ENCODE measurements at regions not wholly inside any gene's neighbourhood (a gene's known extent, or its start where the extent isn't known, plus 50 kb on each side); places are given as distances from the start of the nearest gene placed in this dataset.

DNA sequence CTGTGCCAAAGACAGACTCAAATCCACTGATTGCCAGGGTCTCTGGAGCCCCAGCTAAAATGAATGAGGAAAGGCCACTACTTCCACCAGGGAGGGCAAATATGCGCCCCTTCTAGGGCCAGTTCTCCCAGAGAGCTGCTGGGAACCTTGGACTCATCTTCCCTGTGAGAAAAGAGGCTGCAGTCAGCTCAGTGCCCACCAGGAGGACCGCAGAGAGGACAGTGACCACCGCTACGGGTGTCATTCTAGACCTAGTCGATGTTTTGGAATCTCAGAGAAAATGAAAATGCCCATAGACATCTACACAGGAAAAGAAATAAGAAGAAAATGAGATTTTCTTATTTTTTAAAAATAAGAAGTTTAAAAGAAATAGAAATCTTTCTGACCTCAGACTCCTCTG is 235.1 kb downstream of the UQCRFS1 start:
- no peak for DNase-seq (ENCODE audit: low read depth)

DNA sequence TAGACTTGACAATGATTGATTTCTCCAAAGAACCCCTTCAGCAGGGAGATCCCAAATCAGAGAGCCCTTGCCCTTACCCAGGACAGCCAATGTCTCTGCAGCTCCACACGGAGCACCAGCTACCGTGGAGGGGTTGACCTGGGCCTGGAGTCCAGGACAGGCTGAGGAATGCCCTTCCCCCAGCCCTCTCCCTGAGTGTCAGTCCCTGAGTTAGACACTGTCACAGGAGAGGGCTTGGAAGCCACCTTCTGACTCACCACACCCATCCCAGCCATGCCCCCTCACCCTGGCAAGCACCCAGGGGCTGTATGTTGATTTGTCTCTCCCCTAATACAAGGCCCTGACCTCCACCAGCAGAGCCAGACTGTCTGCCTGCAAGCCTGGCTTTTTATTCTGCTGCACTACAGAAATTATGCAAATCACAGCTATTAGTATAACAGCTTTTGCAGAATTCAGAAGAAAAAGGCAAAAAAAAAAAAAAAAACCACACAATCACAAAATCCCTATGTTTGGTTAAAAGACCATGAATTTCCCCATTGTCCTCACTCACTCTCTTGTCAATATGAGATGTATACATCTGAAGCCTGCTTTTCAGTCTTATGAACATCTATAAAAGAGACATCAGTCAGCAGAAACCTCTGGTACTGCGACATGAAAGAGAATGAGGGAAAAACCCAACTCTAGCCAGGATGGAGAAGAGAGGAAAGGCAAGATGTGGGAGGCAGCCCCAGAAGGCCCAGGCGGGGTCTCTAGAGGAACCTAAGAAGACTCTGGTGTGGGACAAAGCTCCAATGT is 240.7 kb downstream of the UQCRFS1 start:
- no peak for DNase-seq (ENCODE audit: low read depth)

DNA sequence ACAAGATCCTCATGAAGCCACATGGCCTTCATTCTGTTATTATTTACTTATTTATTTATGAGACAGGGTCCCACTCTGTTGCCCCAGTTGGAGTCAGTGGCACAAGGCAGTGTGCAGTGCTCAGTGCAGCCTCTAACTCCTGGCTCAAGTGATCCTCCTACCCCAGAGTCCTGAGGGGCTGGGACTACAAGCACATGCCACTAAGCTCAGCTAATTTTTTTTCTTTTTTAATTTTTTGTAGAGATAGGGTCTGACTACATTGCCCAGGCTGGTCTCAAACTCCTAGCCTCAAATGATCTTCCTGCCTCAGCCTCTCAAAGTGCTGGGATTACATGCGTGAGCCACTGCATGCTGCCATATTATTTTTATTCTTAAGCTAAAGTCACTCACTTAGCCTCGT is 241.4 kb downstream of the UQCRFS1 start:
- no peak for DNase-seq (ENCODE audit: low read depth)

DNA sequence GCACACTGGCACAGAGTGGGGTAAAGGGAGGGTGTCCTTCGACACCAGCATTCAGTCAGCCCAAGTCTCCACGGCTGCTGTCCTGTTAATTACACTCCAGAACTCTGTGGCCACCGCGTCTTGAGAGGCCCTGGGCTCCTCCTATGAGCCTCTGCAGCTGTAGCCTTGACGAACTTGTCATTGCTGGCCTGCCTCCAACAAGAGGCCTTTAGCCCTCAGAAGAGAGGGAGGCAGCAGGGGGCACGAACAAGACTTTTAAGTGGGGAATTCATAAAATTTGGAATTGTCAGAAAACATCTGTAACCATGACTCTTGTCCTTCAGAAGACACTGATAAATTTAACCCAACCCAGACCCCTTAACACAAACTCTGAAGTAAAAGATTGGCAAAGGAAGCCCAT is 241.9 kb downstream of the UQCRFS1 start:
- DNase-seq (ENCODE audit: low read depth), result no peak

DNA sequence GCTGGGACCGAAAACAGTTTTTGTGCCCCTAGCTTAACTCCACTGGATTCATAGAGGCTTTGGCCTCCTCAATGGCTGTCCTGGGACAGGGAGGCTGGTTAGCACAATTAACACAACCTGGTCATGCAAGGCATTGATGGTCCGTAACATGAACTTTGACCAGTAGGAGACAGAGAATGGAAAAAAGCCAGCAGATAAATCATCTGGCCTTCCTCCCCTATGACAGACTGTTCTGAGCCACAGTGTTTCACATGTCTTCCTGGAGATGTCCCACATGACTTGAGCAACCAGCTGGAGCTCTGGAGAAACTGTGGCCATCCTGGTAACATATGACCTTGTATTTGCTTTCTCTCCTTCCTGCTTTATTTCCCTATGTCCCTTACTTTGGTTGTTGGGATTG is 244.2 kb downstream of the UQCRFS1 start:
- DNase-seq (ENCODE audit: low read depth), result no peak

DNA sequence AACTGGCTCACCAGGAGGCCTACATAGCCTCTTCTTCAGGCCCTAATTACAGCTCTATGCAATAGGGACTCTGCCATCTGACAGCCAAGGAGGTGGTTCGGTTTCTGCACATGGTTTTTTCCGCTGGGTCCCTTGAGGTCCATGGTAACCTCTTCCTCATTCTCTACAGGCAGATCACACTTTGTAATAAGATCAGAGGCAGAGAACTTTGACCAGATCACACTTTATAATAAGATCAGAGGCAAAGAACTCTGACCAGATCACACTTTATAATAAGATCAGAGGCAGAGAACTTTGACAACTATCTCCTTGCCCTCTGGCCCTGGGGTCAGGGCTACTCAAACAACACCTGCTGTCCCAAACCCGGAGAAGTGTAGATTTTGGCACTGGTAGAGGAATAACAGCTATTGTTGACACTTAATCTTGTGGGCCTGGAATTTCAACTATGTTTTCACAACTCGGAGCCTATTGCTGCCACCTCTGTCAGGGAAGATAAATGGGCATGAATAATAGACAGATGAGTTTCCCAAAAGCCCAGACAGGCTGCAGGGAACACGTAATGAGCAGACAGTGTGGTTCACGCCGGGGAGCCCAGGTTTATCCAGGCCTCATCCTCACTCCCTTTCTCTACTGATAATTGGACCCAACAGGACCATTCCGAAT is 246.1 kb downstream of the UQCRFS1 start:
- no peak for DNase-seq (ENCODE audit: low read depth)

DNA sequence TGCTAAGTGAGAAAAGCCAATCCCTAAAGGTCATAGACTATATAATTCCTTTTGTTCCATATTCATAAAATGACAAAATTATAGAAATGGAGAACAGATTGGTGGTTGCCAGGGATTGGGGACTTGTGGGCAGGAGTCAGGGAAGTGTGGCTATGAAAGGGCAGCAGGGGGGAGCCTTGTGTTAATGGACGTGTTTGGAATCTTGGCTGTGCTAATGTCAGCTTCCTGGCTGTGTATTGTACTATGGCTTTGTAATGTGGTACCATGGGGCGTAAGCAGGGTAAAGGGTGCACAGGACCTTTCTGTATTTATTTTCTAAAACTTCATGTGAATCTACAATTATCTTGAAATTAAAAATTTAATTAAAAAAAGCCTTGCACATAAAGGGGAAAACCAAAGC is 248.5 kb downstream of the UQCRFS1 start:
- DNase-seq (ENCODE audit: low read depth), result no peak

DNA sequence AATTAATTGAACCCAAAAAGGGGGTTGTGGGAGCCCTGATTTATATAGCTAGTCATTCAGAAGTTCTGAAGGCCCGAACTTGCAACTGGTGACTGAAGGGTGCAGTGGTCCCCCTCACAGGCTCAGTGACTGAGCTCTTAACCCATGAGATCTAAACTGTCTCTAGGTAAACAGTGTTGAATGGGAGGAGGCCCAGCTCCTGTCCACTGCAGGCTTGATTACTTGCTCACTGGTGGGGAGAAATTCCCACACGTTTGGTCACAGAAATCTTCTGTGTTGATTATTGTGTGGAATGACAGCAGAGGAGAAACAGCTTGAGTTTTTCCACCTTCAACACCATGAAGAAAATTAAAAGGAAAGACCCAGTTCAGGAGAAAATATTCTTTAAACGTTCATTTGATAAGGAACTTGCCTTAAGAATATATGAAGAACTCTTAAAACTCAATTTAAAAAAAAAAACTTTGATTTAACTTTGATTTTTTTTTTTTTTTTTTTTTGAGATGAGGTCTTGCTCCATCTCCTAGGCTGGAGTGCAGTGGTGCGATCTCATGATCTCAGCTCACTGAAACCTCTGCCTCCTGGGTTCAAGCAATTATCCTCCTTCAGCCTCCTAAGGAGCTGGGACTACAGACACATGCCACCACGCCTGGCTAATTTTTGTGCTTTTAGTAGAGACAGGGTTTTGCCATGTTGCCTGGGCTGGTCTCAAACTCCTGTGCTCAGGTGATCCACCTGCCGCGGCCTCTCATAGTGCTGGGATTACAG is 249.3 kb downstream of the UQCRFS1 start:
- DNase-seq (ENCODE audit: low read depth), result no peak

DNA sequence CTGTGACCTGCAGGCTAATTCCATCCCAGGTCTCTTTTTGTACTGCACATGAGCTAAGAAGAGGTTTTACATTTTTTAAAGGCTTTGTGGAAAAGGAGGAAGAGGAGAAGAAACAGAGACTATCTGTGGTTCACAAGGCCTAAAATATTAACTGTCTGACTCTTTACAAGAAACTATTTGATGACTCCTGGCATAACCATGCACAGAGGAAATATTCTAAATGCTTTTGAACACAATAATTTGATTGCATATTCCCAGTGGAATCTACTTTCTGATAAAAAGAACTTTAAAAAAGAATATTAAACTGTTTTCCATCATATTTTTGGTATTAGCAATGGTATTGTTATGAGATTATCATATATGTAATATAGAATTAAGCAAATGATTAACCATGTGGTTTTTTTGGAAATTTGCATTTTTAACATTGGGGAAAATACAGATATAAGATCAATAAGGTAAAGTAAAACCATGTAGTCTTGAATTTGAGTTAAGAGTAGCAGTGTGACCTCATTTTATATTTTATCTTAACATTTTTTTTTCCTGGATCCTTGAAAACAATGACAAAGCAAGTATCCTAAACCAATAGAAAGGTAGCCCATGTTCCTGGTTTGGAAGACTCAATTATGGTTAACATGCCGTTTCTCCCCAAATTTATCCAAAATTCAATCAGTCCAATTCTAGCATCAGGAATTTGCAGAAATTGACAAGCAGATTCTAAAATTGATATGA is 251.0 kb downstream of the UQCRFS1 start:
- DNase-seq (ENCODE audit: low read depth), result no peak

DNA sequence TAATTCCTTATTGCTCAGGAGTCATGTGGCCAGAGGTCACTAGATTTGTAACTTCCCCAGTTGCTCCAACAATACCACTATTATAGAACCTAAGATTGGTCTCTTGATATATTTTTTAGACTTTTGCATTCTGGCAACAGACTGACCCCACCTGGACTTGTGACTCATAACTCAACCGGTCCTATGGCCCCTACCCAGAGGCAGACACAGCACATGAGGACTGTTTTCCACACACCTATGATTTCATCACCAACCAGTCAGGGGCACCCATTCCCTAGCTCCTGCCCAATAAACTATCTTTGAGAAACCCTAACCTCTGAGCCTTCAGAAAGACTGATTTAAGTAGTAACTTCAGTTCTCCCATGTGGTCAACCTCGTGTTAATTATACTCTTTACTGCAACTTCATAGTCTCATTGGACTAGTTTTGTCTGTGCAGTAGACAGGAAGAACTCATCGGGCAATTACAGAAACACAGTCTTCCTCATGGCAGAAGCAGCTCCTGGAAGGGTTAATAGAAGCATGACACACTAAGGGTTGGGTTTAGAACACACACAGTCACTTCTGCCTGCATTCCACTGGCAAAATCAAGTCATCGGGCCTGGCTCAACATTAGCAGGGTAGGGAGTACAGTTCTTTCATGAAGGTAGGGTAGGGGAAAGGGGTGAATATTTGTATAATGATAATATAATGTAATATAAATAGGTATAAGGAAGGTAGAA is 251.8 kb downstream of the UQCRFS1 start:
- no peak for DNase-seq (ENCODE audit: low read depth)

DNA sequence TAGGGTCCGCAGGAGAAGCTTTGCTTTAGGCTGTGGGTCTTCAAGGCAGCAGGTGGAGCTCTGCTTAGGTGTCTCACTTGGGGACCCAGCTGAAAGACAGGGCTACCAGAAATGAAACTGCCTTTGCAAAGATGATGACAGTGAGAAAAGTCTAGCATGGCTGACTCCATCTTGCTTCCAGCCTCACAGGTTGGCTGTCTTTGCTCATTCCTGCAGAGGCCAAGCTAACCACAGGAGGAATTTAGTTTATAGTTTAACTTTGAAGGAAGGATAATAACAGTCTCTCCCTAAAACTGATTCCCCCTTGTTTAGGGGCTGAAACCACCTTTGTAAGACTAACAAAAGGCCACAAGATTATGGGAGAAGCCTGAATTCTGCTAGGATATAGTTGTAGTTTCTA is 252.4 kb downstream of the UQCRFS1 start:
- DNase-seq (ENCODE audit: low read depth), result no peak

DNA sequence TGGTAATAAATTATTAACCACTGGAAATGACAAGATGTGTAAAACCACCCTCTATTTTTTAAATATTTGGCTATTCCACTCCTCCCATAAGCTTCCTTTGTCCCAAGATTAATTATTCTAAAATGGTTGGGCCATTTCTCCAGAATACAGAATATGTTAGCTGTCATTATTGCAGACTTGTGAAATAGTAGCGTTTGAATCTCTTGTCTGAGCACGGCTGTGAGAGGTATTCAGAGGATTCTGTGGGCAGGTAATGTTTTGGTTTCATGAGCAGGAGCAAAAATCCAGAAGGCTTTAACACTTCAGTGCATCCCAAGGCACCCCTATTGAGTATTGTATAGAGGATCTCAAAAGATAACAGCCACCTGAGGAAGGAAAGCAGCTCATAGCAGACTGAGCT is 256.0 kb downstream of the UQCRFS1 start:
- no peak for DNase-seq (ENCODE audit: low read depth)

DNA sequence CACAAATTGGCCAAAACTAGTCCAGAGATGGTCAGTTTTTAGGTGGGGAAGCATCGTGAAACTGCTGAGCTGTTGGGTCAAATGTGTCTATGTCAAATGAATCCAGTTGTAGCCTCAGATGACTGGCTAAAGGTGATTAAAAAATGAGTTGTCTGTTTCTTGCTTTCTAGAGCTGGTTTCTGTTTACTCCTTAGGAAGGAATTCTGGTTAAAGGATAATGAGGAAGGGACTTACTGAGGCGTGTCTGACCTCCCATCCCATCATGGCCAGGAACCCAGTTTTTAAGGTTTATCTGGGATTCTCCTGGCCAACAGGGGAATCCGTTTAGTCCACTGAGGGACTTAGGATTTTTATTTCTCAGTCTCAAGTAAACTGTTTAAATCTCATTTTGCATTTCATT is 256.5 kb downstream of the UQCRFS1 start:
- no peak for DNase-seq (ENCODE audit: low read depth)

DNA sequence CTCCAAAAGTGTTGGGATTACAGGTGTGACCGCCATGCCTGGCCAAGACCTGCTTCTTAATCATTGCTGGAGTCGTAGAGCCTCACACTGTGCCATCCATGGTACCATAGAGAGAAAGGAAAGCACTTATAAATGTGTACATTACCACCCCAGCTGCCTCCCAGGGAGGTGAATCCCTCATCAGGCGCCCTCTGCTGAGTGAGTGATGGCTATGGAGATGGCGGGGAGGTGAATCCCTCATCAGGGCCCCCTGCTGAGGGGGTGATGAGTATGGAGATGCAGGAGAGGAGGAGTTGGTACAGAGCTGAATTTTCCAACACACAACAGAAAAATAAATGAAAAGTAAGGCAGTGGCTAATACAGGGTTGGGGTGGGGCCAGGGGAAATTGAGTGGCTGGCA is 263.4 kb downstream of the UQCRFS1 start:
- DNase-seq (ENCODE audit: low read depth), result no peak

DNA sequence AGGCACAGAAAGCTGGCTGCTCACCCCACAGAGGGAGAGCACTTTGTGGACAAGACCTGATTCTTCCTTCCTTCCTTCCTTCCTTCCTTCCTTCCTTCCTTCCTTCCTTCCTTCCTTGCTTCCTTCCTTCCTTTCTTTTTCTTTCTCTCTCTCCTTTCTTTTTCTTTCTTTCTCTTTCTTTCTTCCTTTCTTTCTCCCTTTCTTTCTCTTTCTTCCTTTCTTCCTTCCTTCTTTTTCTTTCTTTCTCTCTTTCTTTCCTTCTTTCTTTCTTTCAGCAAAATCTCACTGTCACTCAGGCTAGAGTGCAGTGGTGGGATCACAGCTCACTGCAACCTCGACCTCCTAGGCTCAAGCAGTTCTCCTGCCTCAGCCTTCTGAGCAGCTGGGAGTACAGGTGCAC is 263.9 kb downstream of the UQCRFS1 start:
- DNase-seq (ENCODE audit: low read depth), result no peak

DNA sequence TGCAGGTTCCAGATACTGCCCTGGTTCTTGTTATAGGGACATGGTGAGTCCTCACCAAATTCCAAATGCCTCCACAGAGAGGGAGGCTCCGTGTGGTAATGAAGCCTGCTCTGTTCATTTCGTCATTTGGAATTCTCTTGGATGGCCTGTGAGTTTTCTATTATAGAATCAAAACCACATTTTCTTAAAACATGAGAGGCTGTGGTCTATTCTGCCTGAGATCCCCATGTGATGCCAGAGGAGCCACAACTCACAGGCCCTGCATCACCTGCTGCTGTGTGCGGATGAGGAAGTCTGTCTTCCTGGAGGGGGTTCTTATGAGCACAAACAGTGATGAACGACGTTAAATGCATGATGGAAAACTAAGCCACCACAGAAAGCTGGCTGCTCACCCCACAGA is 264.4 kb downstream of the UQCRFS1 start:
- no peak for DNase-seq (ENCODE audit: low read depth)

DNA sequence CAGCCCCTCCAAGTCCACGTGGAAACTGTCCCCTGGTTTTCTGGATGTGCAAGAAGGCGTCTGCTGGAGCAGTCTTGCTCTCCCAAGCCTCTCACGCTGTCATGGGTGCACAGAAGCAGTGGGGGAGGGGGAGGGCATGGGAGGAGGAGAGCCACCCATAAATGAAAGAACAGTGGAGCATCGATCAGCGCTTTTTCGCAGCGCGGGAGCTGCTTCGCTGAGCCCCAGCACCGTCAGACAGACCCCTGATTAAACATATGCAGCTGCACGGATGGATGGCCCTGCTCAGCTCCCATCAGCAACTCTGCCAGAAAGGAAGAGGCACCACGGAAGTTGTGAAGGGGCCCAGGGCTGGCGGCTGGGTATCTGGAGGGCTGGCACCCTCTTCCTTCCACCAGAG is 264.9 kb downstream of the UQCRFS1 start:
- DNase-seq (ENCODE audit: low read depth), result no peak

DNA sequence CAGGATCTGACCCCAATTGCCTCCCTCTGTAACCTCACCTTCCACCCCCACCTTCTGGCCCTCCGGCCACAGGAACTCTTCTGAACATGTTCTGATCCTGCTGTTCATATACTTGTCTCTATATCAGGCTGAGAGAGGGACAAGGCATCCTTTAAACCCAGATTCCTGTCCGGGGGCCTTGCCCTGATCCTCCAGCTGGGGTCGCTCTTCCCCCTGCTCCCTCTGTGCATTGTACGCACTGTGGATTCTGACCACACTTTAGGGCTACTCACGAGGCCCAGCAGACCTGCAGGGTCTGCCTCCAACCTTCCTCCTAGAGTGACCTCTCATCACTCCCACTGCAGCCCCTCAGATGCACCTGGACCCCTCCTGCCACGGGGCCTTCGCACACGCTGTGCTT is 269.3 kb downstream of the UQCRFS1 start:
- no peak for DNase-seq (ENCODE audit: low read depth)

DNA sequence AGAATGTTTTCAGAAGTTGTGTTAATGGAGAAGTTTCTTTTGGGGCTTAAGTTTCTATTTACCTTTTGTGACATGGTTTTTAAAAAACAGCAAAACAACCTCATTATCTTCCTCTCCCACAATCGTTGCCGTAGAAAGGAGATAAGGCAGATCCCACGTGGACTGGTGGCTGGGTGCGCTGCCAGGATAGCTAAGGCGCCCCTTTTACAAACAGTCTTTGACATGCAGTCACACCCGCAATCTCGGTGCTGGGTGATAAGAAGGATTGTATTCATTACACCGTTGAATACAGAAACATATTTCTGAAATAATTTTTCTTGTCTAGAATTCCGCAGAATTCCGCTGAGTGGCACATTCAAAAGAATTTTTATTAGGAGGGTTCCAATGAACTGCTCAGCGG is 271.1 kb downstream of the UQCRFS1 start:
- DNase-seq (ENCODE audit: low read depth), result no peak

DNA sequence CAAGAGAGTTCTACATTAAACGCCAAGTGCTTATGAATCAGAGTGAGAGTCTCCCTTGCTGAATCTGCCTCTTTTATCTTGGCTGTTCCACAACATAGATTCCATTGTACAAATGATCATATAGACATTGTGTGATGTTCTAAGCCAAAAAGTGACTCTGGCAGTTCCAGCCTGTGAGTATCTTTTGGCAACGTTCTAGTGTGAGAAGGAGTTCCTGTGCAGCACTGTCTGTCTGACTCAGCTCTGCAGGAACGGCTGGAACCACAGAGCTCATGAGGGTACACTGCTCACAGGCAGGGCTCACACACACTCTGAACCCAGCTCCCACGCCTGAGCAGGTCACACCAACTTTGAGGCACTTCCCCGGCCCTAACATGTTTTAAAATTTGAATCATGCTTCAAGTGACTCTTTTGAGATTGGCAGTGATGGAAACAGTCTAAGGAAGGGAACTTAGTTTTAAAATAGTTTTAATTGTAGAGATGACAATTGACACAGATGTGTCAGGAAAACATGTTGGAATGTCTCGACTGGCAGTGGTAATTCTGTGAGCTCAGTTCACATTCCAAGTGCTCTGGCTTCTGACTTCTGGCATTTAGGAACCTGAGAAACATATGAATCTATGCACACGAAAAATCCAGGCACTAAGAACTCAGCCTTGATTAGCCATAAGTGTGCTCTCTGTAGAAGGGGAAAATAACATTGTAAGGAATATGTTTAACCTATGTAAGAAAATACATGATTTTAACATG is 272.0 kb downstream of the UQCRFS1 start:
- DNase-seq (ENCODE audit: low read depth), result no peak

DNA sequence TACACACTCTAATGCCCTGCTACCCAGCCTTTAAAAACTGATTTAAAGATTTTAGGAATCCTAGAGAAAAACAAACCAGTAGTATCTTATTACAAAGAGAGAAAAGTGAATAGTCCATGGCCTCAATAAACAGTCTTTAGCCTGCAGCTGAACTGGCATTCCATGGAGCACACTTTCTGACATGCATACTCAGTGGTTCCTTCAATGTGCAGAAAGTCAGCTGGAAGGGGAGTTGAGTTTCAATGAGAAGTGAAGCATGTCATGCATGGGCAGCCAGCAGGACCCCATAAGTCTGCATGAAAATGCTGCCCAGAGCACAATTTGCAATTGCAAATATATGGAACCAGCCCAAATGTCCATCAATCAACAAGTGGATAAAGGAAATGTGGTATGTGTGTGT is 273.7 kb downstream of the UQCRFS1 start:
- no peak for DNase-seq (ENCODE audit: low read depth)
